ENCODE measurements at regions not wholly inside any gene's neighbourhood (a gene's known extent, or its start where the extent isn't known, plus 50 kb on each side); places are given as distances from the start of the nearest gene placed in this dataset.

DNA sequence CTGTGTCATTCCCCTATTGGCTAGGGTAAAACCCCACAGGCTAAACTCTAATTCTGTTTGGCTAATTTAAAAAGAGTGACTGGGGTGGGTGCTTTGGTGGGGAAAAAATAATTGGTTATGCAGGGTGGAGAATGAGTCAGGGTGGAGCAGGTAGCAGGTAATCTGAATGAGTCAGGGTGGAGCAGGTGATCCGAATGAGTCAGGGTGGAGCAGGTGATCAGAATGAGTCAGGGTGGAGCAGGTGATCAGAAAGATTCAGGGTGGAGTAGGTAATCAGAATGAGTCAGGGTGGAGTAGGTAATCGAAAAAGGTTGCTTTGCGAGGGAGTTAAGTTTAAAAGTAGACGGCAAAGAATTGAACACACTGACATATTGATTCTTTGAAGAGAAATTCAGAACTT lies 1218.8 kb upstream of the ATXN8OS start:
- no peaks in the 10 kb centered on the region for H3K4me1 ChIP-seq (ENCODE audit: low read depth, poor library complexity, severe bottlenecking)
- no peak overlapping the region for H3K9ac ChIP-seq
- no peaks in the 10 kb centered on the region for H3K27me3 ChIP-seq (ENCODE audit: insufficient read depth, low read depth)
- H3K4me2 ChIP-seq = no peak overlapping the region
- H3K27ac ChIP-seq = no peak overlapping the region
- no peaks in the 10 kb centered on the region for H3K36me3 ChIP-seq (ENCODE audit: insufficient read depth)
- no peaks in the 10 kb centered on the region for H3K79me2 ChIP-seq (ENCODE audit: insufficient read depth, low read depth)
- no peak overlapping the region for H3K4me3 ChIP-seq (IDR thresholded peaks at IDR 0.05; ENCODE audit: insufficient read depth, low read depth, low read length)
- TF ChIP-seq, protein P1, sequence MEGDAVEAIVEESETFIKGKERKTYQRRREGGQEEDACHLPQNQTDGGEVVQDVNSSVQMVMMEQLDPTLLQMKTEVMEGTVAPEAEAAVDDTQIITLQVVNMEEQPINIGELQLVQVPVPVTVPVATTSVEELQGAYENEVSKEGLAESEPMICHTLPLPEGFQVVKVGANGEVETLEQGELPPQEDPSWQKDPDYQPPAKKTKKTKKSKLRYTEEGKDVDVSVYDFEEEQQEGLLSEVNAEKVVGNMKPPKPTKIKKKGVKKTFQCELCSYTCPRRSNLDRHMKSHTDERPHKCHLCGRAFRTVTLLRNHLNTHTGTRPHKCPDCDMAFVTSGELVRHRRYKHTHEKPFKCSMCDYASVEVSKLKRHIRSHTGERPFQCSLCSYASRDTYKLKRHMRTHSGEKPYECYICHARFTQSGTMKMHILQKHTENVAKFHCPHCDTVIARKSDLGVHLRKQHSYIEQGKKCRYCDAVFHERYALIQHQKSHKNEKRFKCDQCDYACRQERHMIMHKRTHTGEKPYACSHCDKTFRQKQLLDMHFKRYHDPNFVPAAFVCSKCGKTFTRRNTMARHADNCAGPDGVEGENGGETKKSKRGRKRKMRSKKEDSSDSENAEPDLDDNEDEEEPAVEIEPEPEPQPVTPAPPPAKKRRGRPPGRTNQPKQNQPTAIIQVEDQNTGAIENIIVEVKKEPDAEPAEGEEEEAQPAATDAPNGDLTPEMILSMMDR (conservative IDR thresholded peaks at IDR 0.05; ENCODE audit: low read depth, low read length) = no peak
- no peaks in the 10 kb centered on the region for H4K20me1 ChIP-seq (ENCODE audit: insufficient read depth)
- no peak overlapping the region for H2AFZ ChIP-seq (ENCODE audit: low read depth)

GRCh38 chr13:68872338-68872737 lies 1235.3 kb upstream of the ATXN8OS start:
- TF ChIP-seq, protein P1 (conservative IDR thresholded peaks at IDR 0.05; ENCODE audit: low read depth, low read length) = no peak
- Histone ChIP-seq H3K4me2 (no peak overlapping the region), H4K20me1 (ENCODE audit: insufficient read depth) (no peaks in the 10 kb centered on the region)

GRCh38 chr13:68851026-68851425 lies 1256.6 kb upstream of the ATXN8OS start:
- no peak overlapping the region for H2AFZ ChIP-seq (ENCODE audit: low read depth)
- H3K9ac ChIP-seq = no peak overlapping the region
- no peak overlapping the region for H3K27ac ChIP-seq
- H3K4me3 ChIP-seq (IDR thresholded peaks at IDR 0.05; ENCODE audit: insufficient read depth, low read depth, low read length) = no peak overlapping the region
- H3K36me3 ChIP-seq (ENCODE audit: insufficient read depth) = no peaks in the 10 kb centered on the region
- H3K27me3 ChIP-seq (ENCODE audit: insufficient read depth, low read depth) = no peaks in the 10 kb centered on the region
- TF ChIP-seq, protein P1 (conservative IDR thresholded peaks at IDR 0.05; ENCODE audit: low read depth, low read length) = no peak
- H4K20me1 ChIP-seq (ENCODE audit: insufficient read depth) = no peaks in the 10 kb centered on the region
- H3K79me2 ChIP-seq (ENCODE audit: insufficient read depth, low read depth) = no peaks in the 10 kb centered on the region
- no peaks in the 10 kb centered on the region for H3K4me1 ChIP-seq (ENCODE audit: low read depth, poor library complexity, severe bottlenecking)
- H3K4me2 ChIP-seq = no peak overlapping the region

More at GRCh38 chr13:68872338-68872737, 1235.3 kb upstream of the ATXN8OS start:
- Histone ChIP-seq H3K4me3 (IDR thresholded peaks at IDR 0.05; ENCODE audit: insufficient read depth, low read depth, low read length) (no peak overlapping the region), H3K79me2 (ENCODE audit: insufficient read depth, low read depth) (no peaks in the 10 kb centered on the region), H3K27me3 (ENCODE audit: insufficient read depth, low read depth) (no peaks in the 10 kb centered on the region), H3K9ac (no peak overlapping the region), H3K36me3 (ENCODE audit: insufficient read depth) (no peaks in the 10 kb centered on the region), H3K27ac (no peak overlapping the region), H3K4me1 (ENCODE audit: low read depth, poor library complexity, severe bottlenecking) (no peaks in the 10 kb centered on the region), H2AFZ (ENCODE audit: low read depth) (no peak overlapping the region)

DNA sequence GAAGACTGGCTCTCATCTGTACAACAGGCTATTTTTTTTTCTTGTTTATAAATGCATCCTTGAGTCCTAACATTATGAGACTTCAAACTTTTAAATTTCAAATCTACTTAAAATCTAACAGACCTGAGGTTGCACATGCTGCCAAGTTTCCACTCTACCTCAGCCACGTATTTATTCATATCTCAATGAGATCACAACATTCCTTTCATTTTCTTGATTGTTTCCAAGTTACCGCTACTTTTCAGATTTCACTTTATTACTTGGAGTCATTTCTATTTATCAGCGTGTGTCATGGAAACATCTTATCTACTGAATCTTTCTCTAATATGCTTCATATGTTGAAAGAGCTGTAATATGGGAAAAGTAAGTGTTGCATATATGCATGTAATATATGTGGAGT lies 1257.5 kb upstream of the ATXN8OS start:
- no peaks in the 10 kb centered on the region for H3K27me3 ChIP-seq (ENCODE audit: insufficient read depth, low read depth)
- no peaks in the 10 kb centered on the region for H3K79me2 ChIP-seq (ENCODE audit: insufficient read depth, low read depth)
- no peak overlapping the region for H3K4me3 ChIP-seq (IDR thresholded peaks at IDR 0.05; ENCODE audit: insufficient read depth, low read depth, low read length)
- H3K27ac ChIP-seq = no peak overlapping the region
- TF ChIP-seq, protein P1 (conservative IDR thresholded peaks at IDR 0.05; ENCODE audit: low read depth, low read length) = no peak
- H3K36me3 ChIP-seq (ENCODE audit: insufficient read depth) = no peaks in the 10 kb centered on the region
- no peaks in the 10 kb centered on the region for H3K4me1 ChIP-seq (ENCODE audit: low read depth, poor library complexity, severe bottlenecking)
- no peak overlapping the region for H2AFZ ChIP-seq (ENCODE audit: low read depth)
- no peaks in the 10 kb centered on the region for H4K20me1 ChIP-seq (ENCODE audit: insufficient read depth)
- no peak overlapping the region for H3K4me2 ChIP-seq
- no peak overlapping the region for H3K9ac ChIP-seq
